ENCODE measurements at regions not wholly inside any gene's neighbourhood (a gene's known extent, or its start where the extent isn't known, plus 50 kb on each side); places are given as distances from the start of the nearest gene placed in this dataset.
"Not testable (repeated sequence)": the region's sequence is repeated elsewhere in the genome, so short reads cannot be mapped to it uniquely, and the experiment has no call there.

DNA sequence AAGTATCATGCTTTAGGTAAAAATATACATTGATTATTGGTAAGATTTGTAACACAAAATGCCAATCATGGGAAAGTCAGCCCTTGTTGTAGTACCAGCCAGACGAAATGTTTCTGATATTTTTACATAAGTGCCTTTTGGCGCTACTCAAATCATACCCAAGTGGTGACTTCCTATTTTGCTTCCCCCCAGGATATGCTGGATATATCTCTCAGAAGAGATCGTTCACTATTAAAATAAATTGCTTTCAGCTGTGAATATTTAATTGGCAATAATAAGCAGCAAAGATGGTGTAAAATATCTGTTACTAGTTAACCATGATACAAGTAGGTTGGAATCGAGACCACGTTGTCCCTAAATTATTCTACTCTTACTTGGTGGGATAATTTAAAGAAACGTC, 909.2 kb upstream of the LRRN3 start:
- no peak for FAIRE-seq

DNA sequence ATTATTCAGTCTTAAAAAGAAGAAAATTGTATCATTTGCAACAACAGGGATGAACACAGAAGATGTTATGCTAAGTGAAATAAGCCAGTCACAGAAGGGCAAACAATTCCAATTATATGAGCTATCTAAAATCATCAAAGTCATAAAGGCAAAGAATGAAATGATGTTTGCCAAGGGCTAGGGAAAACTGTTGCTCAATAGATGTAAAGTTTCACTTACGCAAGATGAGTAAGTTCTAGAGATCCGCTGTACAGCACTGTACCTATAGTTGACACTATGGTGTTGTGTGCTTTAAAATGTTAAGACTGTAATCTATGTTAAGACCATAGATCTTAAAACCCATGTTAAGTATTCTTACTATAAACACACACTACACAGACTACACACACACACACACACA, 904.6 kb upstream of the LRRN3 start:
- FAIRE-seq = no peak

DNA sequence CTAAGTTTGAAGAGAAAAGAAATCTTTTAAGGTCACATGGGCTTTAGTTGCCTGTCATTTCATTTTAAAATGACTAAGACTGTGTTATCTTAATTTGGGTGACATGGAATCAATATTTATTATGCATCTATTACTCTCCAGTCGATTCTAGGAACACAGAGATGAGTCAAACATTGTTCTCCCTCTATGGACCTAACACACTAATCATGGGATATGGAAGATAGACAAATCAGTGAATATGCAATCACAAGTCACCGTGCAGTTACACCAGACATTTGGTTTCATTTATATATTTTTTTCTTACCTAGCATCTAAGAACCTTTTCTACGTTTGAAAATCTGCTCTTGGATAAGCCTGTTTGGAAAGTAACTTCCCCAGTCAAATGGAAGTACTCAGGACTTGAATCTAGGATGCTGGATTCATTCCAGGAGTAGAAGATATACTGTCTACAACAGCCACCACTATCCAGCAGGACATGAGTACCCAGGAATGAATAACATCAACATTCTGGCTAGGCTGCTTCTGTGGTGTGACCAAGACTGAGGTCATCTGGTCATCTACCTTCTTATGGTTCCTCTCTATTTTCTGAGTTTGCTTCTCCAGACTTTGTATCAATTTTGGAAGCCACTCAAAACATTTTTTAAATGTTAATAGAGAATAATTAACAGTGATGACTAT, 902.9 kb upstream of the LRRN3 start:
- no peak for FAIRE-seq

DNA sequence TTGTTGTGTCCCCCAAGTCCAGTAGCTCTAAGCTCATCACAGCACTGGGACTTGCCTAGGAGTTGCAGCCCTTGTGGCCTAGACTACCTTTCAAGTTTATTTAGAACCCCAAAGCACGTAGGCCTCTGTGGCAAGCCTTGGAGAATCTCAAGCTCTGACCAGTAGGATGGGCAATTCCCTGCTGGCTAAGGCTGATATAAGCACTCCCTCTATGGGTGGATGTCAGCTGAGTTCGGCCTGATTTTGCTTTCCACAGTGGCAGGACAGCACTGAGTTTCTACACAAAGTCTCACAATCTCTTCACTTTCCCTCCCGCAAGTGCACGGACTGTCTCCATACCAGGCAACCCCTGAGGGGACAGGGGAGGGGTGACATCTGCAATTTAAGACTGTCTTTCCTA, 886.4 kb upstream of the LRRN3 start:
- no peak for FAIRE-seq

DNA sequence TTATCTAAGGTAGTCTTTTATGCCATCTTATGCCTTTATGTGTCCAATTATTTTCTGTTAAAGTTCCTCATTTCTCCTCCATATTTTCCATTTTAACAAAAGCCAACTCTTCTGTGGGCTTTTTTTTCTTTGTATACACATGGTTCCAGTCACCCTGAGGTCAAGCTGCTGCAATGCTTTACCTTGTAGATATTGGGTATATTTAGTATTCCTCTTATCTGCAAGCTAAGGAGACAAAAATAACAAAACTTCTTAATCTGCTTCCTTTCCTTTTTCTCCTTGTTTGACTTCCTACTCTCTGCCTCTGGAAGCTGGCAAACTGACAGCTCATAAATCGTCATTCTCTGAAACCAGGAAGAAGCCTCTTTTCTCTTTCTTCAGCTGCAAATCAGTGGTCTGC, 885.0 kb upstream of the LRRN3 start:
- no peak for FAIRE-seq

DNA sequence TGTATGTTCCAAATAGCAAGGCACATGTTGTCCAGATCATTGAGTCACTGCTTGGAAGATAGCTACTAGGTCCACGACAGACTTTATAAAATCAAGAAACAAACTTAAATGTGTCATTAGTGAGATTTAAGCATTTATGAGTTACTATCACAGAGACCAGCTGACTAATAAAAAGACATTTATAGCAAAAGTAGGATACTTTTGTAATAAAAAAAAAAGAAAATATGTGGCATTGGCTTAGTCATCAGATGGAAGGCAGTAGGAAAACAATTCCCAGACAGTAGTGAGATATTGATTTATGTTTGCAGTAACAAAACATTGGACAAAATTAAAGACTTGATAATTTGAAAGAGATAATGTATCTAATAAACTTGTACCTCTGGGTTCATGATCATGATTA, 881.0 kb upstream of the LRRN3 start:
- no peak for FAIRE-seq

DNA sequence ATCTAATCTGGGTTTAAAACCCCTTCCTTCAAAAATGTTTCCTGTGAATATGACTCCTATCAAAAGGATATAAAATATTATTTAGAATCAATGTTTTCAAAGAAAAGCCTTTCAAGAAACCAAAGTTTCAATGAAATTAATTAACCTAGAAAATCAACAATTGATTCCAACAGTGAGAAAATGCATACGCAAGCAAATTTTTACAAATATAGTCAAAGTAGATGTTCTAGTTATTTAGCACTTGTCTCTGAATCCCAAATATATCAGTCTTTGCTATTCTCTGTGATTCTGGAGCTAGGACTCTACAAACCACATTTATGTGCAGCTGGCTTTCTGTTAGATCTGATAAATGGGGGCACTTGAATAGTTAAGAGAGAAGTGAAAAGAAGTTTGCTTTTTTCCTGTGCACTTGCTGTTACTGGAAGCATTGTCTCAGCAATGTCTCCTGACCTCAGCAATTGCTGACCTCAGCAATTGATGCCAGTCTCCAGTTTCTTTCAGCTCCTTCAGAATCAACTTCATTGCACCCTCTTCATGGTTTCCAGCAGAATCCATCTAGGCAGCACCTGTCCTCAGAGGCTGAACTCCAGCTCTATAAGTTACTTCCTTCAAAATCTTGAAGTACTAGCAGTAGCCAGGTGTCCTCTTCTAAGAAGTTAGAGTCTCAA, 879.9 kb upstream of the LRRN3 start:
- no peak for FAIRE-seq

DNA sequence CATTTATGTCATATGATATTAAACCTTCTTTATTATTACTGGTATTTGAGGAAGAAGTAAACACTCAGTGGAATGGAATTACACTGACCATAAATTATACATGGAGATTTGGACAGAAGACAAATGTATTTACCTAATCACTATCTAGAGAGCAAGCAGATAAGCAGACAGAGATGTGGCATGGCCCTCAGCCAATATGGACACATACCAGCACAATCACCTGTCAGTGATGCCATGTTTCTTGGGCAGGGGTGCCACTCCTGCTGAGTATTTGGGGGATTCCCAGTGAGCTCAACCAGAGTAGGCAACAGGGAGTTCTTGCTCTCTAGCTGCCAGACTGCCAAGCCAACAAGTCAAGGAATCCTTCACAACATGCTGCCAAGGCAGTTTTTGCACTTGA, 866.3 kb upstream of the LRRN3 start:
- FAIRE-seq = no peak

DNA sequence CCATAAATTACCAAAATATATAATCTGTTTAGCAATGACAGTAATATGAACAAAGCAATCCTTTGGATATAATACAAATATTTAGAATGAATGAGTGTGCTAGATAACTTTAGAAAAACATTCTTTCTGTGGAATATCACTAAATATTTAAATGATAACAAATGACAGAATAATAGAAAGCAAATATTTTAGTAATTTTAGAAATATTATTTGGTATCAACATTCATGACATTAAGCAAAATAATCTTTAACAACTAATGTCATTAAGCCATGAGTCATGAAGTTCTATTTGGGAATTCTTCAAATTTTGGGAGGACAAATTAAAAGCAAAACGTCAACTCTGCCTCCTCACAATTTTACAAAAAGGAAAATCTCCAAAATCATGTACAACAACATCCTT, 844.8 kb upstream of the LRRN3 start:
- FAIRE-seq = no peak

DNA sequence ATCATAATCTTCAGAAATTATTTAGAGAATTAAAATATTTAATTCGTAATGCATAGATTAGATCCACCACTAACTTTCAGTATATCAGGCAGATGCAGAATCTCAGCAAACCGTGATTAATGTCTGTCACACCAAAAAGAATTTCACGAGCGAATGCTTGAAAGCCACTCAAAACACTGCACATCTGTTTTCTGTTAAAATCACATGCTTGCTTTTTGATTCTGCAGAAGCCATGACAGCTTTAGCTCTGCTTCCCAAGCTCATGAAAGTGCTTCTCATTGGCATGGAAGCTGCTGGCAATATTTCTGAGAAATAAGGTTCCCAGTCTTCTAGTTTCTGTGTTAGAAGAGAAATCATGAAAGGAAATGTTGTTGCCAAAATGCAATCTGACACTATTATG, 837.8 kb upstream of the LRRN3 start:
- FAIRE-seq = no peak

DNA sequence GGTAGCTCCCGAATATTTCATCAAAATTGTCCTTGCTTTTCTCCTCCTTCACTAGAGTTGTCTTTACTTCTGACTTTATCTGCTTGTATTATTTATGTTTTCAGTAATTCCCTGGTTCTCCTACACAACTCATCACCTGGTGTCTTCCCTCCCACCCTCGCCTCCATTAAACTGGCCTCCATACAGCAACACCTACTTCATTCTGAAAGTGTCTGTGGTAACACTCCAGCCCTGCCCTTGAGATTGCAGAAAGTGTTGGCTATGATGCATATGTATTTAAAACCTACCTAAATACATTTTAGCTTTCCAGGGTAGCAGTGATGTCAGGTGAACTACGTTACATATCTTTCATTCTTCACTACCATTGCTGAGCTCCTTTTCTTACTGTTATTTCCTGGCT, 833.3 kb upstream of the LRRN3 start:
- FAIRE-seq = no peak

DNA sequence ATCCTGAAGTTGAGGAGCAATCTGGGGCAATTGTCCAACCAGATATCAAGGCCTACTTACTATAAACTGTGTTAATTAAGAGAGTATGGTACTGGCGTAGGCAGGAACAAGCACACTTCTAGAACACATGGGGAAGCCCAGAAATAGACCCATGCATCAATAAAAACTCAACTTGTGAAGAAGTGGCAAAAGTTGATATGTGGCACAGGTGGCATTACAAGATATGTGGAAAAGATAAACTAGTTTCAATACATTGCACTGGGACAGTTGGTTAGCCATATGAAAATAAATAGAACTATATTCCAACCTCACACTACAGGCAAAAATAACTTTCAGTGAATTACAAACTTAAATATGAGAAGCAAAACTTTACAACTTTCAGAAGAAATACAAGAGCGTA, 828.7 kb upstream of the LRRN3 start:
- no peak for FAIRE-seq

DNA sequence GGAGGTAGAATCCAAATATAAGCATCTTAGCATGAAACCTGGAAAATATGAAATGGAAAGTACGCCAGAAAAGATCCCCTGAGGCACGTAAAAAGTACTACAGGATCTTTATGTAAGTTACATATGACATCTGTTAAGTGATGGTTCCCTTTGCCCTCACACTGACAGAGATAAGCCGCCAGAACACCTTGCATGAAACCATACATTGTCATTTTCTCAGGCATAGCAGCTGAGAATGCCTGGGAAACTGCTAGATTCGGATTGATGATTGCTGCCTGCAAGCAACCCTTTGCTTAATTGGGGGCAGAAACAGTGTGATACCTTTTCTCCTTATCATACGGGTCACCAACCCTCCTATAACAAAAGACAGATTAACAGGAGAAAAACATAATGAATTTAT, 826.6 kb upstream of the LRRN3 start:
- no peak for FAIRE-seq

DNA sequence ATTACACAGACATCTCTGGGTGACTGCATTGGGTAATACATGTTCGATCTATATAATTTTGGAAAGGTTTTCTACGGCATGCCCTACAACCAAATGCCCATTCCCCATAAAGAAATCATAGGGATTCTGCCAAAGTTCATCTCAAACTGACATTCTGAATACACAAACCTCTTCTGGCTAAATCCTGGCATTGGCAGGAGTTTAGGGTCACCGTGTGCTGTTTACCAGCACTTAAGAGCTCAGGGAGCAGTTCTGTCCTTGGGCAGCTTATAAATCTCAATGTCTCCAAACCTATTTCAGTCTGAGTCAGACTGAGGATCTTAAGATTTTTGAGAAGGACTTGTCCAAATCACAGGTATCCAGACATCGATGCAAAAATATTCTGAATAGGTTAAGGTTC, 809.6 kb upstream of the LRRN3 start:
- no peak for FAIRE-seq

DNA sequence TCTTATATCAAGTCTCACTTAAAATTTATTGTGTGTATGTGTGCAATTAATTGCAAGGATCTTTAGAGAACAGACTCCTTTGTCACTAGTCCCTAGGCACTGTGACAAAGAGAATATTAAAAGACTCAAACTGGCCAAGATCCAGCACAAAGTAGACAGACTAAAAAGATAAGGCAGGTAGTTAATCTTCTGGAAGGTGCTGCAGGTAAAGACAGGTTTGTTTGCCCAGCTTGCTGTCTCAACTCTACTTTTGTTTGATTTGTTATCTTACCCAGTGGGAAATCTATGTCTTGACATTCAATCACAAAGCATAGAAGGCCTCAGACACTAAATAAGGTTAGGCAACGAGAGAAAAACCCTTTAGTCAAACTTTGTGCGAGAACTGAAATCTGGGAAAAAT, 807.9 kb upstream of the LRRN3 start:
- FAIRE-seq = no peak

DNA sequence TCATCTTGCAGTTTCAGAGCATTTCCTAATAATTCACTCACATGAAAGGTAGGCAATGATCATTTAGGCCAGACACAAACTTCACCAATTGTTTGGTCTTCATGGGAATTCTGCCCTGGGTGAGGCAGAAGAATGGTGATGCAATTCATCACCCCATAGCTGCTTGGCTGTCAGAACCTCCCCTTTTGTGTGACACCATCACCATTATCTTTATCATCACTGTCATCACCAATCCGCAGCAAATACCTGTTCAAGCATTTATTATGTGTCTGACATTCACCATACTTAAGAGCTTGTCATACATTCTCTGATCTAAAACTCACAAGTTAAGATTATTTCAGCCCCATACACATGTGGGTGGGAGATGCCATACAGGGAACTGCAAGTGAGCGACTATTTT, 799.5 kb upstream of the LRRN3 start:
- no peak for FAIRE-seq

DNA sequence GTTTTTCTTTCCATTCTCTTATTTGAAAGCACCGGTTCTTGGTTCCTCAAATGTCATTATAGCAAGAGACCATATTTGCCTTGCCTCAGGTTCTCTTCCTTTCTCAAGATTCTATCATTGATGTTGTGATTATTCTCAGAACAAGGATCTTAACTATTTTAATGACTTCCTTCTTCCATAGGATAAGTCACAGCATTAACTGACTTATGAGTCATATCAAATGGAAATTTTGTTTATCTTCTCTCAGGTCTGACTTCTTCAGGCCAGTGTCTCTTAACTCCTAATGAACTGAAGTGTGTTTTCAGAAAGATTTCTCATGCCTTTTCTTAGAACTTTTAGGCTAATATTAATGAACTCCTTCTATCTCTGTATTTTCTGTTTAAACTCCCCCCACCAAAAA, 794.6 kb upstream of the LRRN3 start:
- no peak for FAIRE-seq

DNA sequence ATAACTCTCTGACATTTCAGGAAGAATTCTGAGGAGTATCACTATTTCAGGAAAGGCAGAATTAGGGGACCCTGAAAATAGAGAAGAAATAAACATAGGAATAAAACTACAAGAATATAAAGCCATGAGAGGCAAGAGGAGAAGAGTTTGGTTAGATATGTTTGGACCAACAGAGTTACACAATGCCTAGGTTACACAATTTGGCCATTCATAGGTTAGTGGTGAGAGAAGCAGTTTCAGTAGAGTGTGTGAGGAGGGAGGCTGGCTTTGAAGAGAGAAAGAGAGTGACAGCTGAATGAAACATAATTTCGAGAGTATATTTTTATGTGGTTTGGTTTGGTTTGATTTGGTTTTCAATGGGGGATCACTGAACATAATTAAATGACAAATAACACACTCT, 783.2 kb upstream of the LRRN3 start:
- FAIRE-seq = no peak

DNA sequence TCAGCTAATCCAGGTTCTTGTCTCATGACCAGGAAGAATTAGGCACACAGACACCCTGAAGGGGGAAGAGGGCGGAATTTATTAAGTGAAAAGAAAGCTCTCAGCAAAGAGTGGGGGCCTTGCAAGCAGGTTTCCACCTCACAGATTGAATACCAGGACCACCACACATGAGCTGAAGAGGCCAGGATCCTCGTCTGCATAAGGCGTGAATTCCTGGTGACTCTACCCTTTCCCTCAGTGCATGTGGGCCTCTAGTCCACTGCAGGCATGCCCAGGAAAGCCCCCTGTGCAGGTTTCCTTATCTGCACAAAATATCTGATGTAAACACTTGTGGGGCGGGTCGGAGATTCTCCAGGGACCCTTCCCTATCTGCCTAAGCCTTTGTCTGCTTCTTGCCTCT, 782.1 kb upstream of the LRRN3 start:
- FAIRE-seq = no peak

DNA sequence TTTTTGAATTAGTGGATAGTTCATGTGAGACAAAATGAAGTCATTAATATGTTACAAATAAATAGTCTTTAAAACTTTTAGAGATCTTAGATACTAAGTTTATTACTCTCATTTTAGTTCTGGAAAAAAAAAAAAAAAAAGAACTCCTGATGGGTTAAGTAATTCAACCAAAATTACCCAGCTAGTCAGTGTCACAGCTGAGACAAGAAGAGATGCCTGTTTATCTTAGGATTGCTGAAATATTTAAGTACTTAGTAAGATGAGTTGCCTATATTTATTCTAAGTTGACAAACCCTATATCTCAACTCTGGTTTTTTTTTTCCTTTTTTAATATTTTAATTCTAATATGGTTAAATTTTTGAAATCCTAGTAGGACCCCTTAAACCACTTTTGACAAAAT, 781.0 kb upstream of the LRRN3 start:
- FAIRE-seq = no peak

DNA sequence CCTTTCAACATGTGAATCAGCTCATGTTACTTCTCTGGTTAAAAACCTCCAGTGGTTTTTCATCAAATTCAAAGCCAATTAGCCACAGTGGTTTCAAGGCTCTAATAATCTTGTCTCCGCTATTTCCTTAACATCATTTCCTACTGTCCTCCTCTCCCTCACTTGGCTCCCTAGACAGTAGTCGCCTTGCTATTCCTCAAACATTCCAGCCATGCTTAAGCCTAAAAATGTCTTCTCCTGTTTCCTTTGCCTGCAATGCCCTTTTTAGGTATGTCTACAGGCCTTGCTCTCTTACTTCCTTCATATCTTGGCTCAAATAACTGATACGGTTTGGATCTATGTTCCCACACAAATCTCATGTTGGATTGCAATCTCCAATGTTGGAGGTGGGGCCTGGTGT, 779.4 kb upstream of the LRRN3 start:
- no peak for FAIRE-seq

DNA sequence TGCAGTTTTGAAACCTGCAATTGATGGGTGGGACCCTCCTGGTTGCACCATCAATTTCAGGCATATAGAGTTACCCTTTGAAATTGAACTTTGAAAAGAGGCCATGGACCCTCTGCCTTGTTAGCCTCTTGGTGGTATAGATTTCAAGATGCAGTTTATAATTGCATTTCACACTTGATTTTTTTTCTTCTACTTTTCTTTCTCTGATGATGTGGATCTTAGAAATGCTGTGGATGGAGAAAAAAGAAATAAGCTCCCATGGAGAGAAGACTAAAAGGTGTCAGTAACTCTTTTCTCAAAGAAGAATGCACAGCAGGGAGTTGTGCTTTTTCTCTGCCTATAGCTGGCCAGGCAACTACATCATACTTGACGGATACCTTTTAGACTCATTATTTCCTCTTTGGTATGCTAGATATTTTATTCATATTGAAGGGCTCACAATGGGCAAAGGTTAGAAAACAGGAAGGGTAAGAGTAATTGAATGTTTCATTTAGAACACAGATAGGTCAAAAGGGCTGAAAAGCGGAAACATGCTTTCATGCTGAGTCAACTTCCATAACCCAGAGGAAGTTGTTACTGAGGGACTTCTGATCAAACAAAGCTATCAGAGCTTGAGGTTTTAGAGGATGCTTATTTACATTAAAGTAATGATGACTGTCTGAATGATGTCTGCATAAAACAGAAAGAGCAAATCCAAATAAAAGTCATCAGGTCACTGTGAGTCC, 773.2 kb upstream of the LRRN3 start:
- no peak for FAIRE-seq

DNA sequence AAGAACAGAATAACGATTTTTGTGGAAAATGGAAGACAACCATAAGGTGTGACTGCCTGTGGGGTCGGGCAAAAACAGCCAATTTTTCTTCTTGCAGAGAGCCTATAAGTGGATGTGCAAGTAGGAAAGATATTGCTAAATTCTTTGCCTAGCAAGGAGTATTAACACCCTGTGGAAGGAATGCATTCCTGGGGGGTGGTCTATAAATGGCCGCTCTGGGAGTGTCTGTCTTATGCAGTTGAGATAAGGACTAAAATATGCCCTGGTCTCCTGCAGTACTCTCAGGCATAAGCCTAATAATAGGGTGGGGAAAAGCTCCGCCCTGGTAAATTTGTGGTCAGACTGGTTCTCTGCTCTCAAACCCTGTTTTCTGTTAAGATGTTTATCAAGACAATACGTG, 770.6 kb upstream of the LRRN3 start:
- FAIRE-seq = not testable (repeated sequence)

DNA sequence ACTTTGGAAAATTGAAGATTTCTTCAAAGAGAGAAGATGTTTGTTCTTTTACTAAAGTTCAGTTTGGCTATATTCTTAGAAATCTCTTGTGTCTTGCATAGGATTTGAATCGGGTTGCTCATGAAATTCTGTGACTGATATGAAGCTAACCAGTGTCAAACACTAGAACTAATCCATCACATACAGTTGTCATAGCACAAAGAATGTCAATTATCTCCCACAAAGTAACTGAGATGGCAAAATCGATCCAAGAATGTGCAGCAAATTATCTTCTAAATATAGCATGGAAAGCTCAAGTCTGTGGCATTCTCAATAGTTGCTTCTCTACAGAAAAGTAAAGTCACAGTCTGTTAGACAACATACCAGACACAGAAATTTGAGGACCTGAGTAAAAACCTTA, 768.1 kb upstream of the LRRN3 start:
- FAIRE-seq = no peak

DNA sequence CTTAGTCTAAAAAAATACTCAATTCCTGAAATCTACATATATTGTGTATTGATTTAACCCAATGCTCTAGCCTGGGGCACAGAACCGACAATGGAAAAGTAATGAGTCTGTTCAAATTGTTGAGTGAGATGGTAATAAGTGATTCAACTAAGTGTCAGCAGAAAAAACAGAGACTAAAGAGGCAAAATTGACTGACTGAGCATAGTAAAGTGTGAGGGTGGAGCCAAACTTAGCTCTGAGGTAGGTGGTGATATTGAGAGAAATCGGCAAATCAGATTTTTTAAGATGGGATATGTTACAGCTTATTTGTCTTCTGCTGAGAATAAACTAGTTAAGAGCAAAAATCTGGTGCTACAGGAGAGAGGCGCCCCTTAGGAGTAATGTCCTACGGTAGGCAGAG, 764.0 kb upstream of the LRRN3 start:
- no peak for FAIRE-seq
